SK-N-SH (cell line): ENCODE measurements at regions not wholly inside any gene's neighbourhood (a gene's known extent, or its start where the extent isn't known, plus 50 kb on each side); places are given as distances from the start of the nearest gene placed in this dataset.

ENCODE experiments used
- CTCF ChIA-PET: fragments of 300-600, 350-600 bp; formaldehyde crosslinking; extraction: SDS; loops from one replicate; lab custom pipeline; 2021; lab: Yijun Ruan, JAX
- POLR2A ChIA-PET: fragments of 350-600 bp; sonication (Branson Sonifier 250); formaldehyde crosslinking; extraction: SDS; loops from one replicate; lab custom pipeline; 2020; ENCODE audit warnings: antibody characterized with exemption, inconsistent platforms; lab: Yijun Ruan, JAX
- DNase-seq: peaks from one replicate; pipeline ENCODE4 v3.0.0; 2012
- H2AFZ ChIP-seq: fragments of 200-600 bp; sonication (generic); 2 replicates; pipeline ENCODE4 v1.8.1; 2016; ENCODE audit warnings: antibody characterized with exemption, mild to moderate bottlenecking, low read depth
- H3F3A ChIP-seq: fragments of 200-600 bp; sonication (generic); replicated peaks from 2 replicates; pipeline ENCODE3; 2016; ENCODE audit warnings: antibody characterized with exemption, mild to moderate bottlenecking; ENCODE audit not compliant: insufficient read depth
- H3K27ac ChIP-seq, 2 experiments: fragments of 200-500 bp in 1 of 2; fragments of 200-600 bp in 1 of 2; sonication (Bioruptor generic) in 1 of 2; sonication (generic), shearing (Covaris generic) in 1 of 2; 2 replicates each; pipeline versions ENCODE4 v1.5.1 to v1.6.1; 2014 to 2016; ENCODE audit warnings: low read depth in 2 of 2, inconsistent platforms in 1 of 2, low read length in 1 of 2, mild to moderate bottlenecking in 1 of 2, mixed read lengths in 1 of 2
- H3K27me3 ChIP-seq: fragments of 200-600 bp; sonication (generic), shearing (Covaris generic); 2 replicates; pipeline ENCODE4 v1.6.1; 2016; ENCODE audit warnings: mixed run types; ENCODE audit not compliant: insufficient read depth
- H3K36me3 ChIP-seq, 2 experiments: fragments of 200-500 bp in 1 of 2; fragments of 200-600 bp in 1 of 2; sonication (Bioruptor generic) in 1 of 2; sonication (generic) in 1 of 2; replicated peaks in 1 of 2; 2 replicates each; pipeline versions ENCODE3 to v1.5.1; 2014 to 2016; ENCODE audit warnings: low read length in 1 of 2, mild to moderate bottlenecking in 1 of 2; ENCODE audit not compliant: insufficient read depth in 2 of 2, control insufficient read depth in 1 of 2
- H3K4me1 ChIP-seq, 2 experiments: fragments of 200-500 bp in 1 of 2; fragments of 200-600 bp in 1 of 2; sonication (Bioruptor generic) in 1 of 2; sonication (generic), shearing (Covaris generic) in 1 of 2; 2 replicates each; pipeline versions ENCODE4 v1.5.1 to v1.6.1; 2014 to 2016; ENCODE audit warnings: low read depth in 1 of 2, low read length in 1 of 2, mixed run types in 1 of 2; ENCODE audit not compliant: insufficient read depth in 2 of 2, control insufficient read depth in 1 of 2
- H3K4me2 ChIP-seq: fragments of 200-600 bp; sonication (generic), shearing (Covaris generic); 2 replicates; pipeline ENCODE4 v1.6.1; 2017; ENCODE audit warnings: mixed run types
- H3K4me3 ChIP-seq, 2 experiments: fragments of 200-500 bp in 1 of 2; fragments of 200-600 bp in 1 of 2; sonication (Bioruptor generic) in 1 of 2; sonication (generic), shearing (Covaris generic) in 1 of 2; 2 replicates each; pipeline versions ENCODE4 v1.5.1 to v1.8.1; 2014 to 2016; ENCODE audit warnings: low read depth in 2 of 2, inconsistent platforms in 1 of 2, low read length in 1 of 2, mild to moderate bottlenecking in 1 of 2, mixed read lengths in 1 of 2, moderate library complexity in 1 of 2
- H3K79me2 ChIP-seq: fragments of 200-600 bp; sonication (generic); 2 replicates; pipeline ENCODE4 v1.8.1; 2017; ENCODE audit warnings: mild to moderate bottlenecking; ENCODE audit not compliant: insufficient read depth
- H3K9ac ChIP-seq: fragments of 200-600 bp; sonication (generic); 2 replicates; pipeline ENCODE4 v1.6.1; 2017; ENCODE audit warnings: mixed run types
- H3K9me2 ChIP-seq: fragments of 200-600 bp; sonication (generic); 2 replicates; pipeline ENCODE4 v1.6.1; 2017; ENCODE audit warnings: mixed run types
- H3K9me3 ChIP-seq: fragments of 200-600 bp; sonication (generic); 2 replicates; pipeline ENCODE4 v1.6.1; 2017; ENCODE audit warnings: mixed run types, mild to moderate bottlenecking, moderate library complexity
- H4K20me1 ChIP-seq: fragments of 200-600 bp; sonication (generic); 2 replicates; pipeline ENCODE4 v1.6.1; 2017; ENCODE audit warnings: mild to moderate bottlenecking, mixed run types; ENCODE audit not compliant: insufficient read depth
- ELF1 ChIP-seq: IDR thresholded peaks from 2 replicates; pipeline ENCODE4 v1.4.0; 2012
- EP300 ChIP-seq, 2 experiments: IDR thresholded peaks; 2 replicates each; pipeline versions ENCODE4 v1.4.0 to v1.6.1; 2012; ENCODE audit warnings: borderline replicate concordance in 1 of 2, low read depth in 1 of 2, low read length in 1 of 2
- FOSL2 ChIP-seq: IDR thresholded peaks from 2 replicates; pipeline ENCODE4 v1.4.0; 2012; ENCODE audit warnings: low read depth, mild to moderate bottlenecking, moderate library complexity, borderline replicate concordance
- FOXJ3 ChIP-seq: sonication (generic); formaldehyde crosslinking; IDR thresholded peaks from 2 replicates; pipeline ENCODE4 v1.5.1; 2020; ENCODE audit warnings: mild to moderate bottlenecking, missing genetic modification reagents
- FOXM1 ChIP-seq: IDR thresholded peaks from 2 replicates; pipeline ENCODE4 v1.4.0; 2012; ENCODE audit warnings: low read depth, mild to moderate bottlenecking
- GABPA ChIP-seq: IDR thresholded peaks from 2 replicates; pipeline ENCODE4 v1.4.0; 2012; ENCODE audit warnings: low read depth, mild to moderate bottlenecking
- GATA2 ChIP-seq: sonication (generic); formaldehyde crosslinking; IDR thresholded peaks from 2 replicates; pipeline ENCODE4 v1.5.0; 2020; ENCODE audit warnings: mild to moderate bottlenecking, missing genetic modification reagents
- JUND ChIP-seq: IDR thresholded peaks from 2 replicates; pipeline ENCODE4 v1.4.0; 2012
- MAX ChIP-seq: IDR thresholded peaks from 2 replicates; pipeline ENCODE4 v1.4.0; 2012; ENCODE audit warnings: low read depth
- MEF2A ChIP-seq: IDR thresholded peaks from 2 replicates; pipeline ENCODE4 v1.4.0; 2012; ENCODE audit warnings: low read depth, borderline replicate concordance
- NFIC ChIP-seq: IDR thresholded peaks from 2 replicates; pipeline ENCODE4 v1.4.0; 2012; ENCODE audit warnings: borderline replicate concordance
- PBX3 ChIP-seq: IDR thresholded peaks from 2 replicates; pipeline ENCODE4; 2012
- POLR2AphosphoS5 ChIP-seq: IDR thresholded peaks from 2 replicates; pipeline ENCODE4 v1.6.1; 2012; ENCODE audit warnings: low read depth, low read length
- RAD21 ChIP-seq: IDR thresholded peaks from 2 replicates; pipeline ENCODE4 v1.6.1; 2012; ENCODE audit warnings: mild to moderate bottlenecking, low read length
- RCOR1 ChIP-seq: fragments of 150-350 bp; IDR thresholded peaks from 2 replicates; pipeline ENCODE4 v1.6.1; 2017; ENCODE audit warnings: antibody characterized with exemption, low read length
- REST ChIP-seq: IDR thresholded peaks from 2 replicates; pipeline ENCODE4 v1.6.1; 2012; ENCODE audit warnings: mild to moderate bottlenecking, low read depth, low read length, moderate library complexity
- RXRA ChIP-seq: IDR thresholded peaks from 2 replicates; pipeline ENCODE4 v1.4.0; 2012; ENCODE audit warnings: low read depth, mild to moderate bottlenecking, borderline replicate concordance
- TCF12 ChIP-seq: IDR thresholded peaks from 2 replicates; pipeline ENCODE4 v1.4.0; 2012
- TEAD4 ChIP-seq: IDR thresholded peaks from 2 replicates; pipeline ENCODE4 v1.4.0; 2012; ENCODE audit warnings: mild to moderate bottlenecking, borderline replicate concordance; ENCODE audit not compliant: insufficient read depth
- YY1 ChIP-seq: IDR thresholded peaks from 2 replicates; pipeline ENCODE4 v1.4.0; 2012; ENCODE audit warnings: low read depth, mild to moderate bottlenecking
- ZBTB33 ChIP-seq: IDR thresholded peaks from 2 replicates; pipeline ENCODE4 v1.4.0; 2012; ENCODE audit warnings: low read depth, borderline replicate concordance
- WGBS: methylation state at CpG from one replicate; pipeline ENCODE4 v1.1.6; 2017; ENCODE audit warnings: low lambda C conversion rate; 5-methylcytosine and 5-hydroxymethylcytosine counted together

- no peaks in the 10 kb centered on the region for H3K9me2 ChIP-seq
- peak overlapping the region; percentile 65 for H2AFZ ChIP-seq
- POLR2A ChIA-PET = no interaction called here
- peaks cover 12% of the 10 kb centered on the region for H3K9me3 ChIP-seq
- CTCF ChIA-PET = no interaction called here
- H3F3A ChIP-seq = peaks cover 20% of the 10 kb centered on the region
- no peak for DNase-seq
- no peaks in the 10 kb centered on the region for H3K27me3 ChIP-seq
- no peak overlapping the region for H3K4me3 ChIP-seq
- H3K27ac ChIP-seq = peak overlapping the region in 1 of 2 experiments; percentile 90; a peak in 2 of 4 replicates
- peaks cover 0 to 15% of the 10 kb centered on the region in 2 experiments; a peak in 1 of 4 replicates for H3K4me1 ChIP-seq
- H3K4me2 ChIP-seq = peak overlapping the region; percentile 32
- TF ChIP-seq FOSL2 (no peak), FOXM1 (no peak), ELF1 (no peak)
- no peak overlapping the region; the same call in 1 of the 2 replicates for H3K9ac ChIP-seq
- H3K79me2 ChIP-seq = no peaks in the 10 kb centered on the region
- no peaks in the 10 kb centered on the region for H3K36me3 ChIP-seq
- 51% methylated on average over 4 of the region's 4 CpGs for WGBS
- no peaks in the 10 kb centered on the region for H4K20me1 ChIP-seq
Measured at GRCh38 chr18:22667156-22667555, 249.4 kb upstream of the CTAGE1 start.

GRCh38 chr18:22667616-22668422 lies 250.1 kb upstream of the CTAGE1 start:
- Histone ChIP-seq H3K9me2 (no peaks in the 10 kb centered on the region), H3K9ac (no peak overlapping the region; the same call in 1 of the 2 replicates), H3K36me3 (no peaks in the 10 kb centered on the region), H3K79me2 (no peaks in the 10 kb centered on the region), H2AFZ (peak overlapping the region; percentile 65), H3K4me3 (no peak overlapping the region), H3K27me3 (no peaks in the 10 kb centered on the region), H4K20me1 (no peaks in the 10 kb centered on the region), H3K27ac (peak overlapping the region in 1 of 2 experiments; percentile 90; a peak in 2 of 4 replicates), H3K4me2 (peak overlapping the region; percentile 32), H3K4me1 (peaks cover 0 to 15% of the 10 kb centered on the region in 2 experiments; a peak in 1 of 4 replicates), H3K9me3 (peaks cover 8% of the 10 kb centered on the region), H3F3A (peaks cover 21% of the 10 kb centered on the region)
- peak; percentile 98 for TF ChIP-seq FOSL2
- TF ChIP-seq RAD21 = no peak
- TF ChIP-seq GABPA = no peak
- 0 out of 2 replicates have a peak, but pooled peaks have one; percentile 17 for TF ChIP-seq ZBTB33
- TF ChIP-seq NFIC = peak; percentile 48; the same call in 1 of the 2 replicates
- peak; percentile 98 for TF ChIP-seq JUND
- no peak for TF ChIP-seq GATA2
- TF ChIP-seq TCF12 = peak; percentile 83
- no peak for TF ChIP-seq REST
- peak in 1 of 2 experiments; percentile 82; a peak in 1 of 4 replicates for TF ChIP-seq EP300 (IDR thresholded peaks at IDR 0.05; ENCODE audit: borderline replicate concordance in 1 of 2, low read depth in 1 of 2, low read length in 1 of 2)
- peak; percentile 34; the same call in 1 of the 2 replicates for TF ChIP-seq POLR2AphosphoS5
- peak; percentile 72; the same call in 1 of the 2 replicates for TF ChIP-seq RXRA
- TF ChIP-seq TEAD4 = peak; percentile 25; the same call in 1 of the 2 replicates
- TF ChIP-seq MAX = no peak
- peak; percentile 59; the same call in 1 of the 2 replicates for TF ChIP-seq MEF2A
- TF ChIP-seq FOXJ3 (CRISPR knock-in tag) = no peak
- TF ChIP-seq RCOR1 = no peak
- TF ChIP-seq FOXM1 = no peak
- peak; percentile 45; the same call in 1 of the 2 replicates for TF ChIP-seq YY1
- peak; percentile 70 for TF ChIP-seq PBX3
- ChIA-PET POLR2A (no interaction called here), CTCF (no interaction called here)
- no peak for DNase-seq
- WGBS = 16% methylated on average over 8 of the region's 8 CpGs
